ENCODE measurements at regions not wholly inside any gene's neighbourhood (a gene's known extent, or its start where the extent isn't known, plus 50 kb on each side); places are given as distances from the start of the nearest gene placed in this dataset.

DNA sequence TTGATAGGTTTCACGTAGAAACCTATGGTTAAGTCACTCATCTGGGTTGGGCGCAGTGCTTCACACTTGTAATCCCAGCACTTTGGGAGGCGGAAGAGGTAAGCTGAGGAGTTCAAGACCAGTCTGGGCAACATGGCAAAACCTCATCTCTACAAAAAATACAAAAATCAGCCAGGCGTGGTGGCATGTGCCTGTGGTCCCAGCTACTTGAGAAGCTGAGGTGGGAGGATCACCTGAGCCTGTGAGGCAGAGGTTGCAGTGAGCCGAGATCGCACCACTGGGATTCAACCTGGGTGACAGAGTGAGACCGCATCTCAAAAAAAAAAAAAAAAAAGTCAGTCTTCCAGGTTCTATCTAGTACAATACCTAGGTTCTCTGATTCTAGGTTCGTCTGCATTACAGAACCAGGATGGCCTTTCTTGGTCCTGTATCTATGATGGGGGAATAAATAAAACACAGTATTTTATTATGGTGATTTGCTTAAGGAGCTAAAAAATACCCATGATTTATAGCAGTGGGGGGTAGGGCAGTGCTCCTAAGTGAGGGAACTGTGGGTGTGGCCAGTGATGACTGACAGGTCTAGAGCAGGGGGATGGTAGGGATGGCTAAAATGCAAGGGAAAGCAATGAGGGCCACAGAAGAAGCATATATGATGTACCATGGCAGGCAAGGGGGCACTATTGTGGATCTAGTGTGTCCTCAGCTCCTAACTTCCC, 65.5 kb upstream of the NUP160 start:
- in situ Hi-C loops (cut with MboI) (no loop called here), intact Hi-C loops (cut with micrococcal nuclease) (no loop called here)
- ChIA-PET POLR2A (interaction anchor here (1.0 kb wide), 1 partner anchor 15 kb away, joined by 3 read pairs; no protein-coding TSS in a partner anchor), CTCF (ENCODE audit: low intra/inter-chr PET ratio) (no interaction called here)
- no peak overlapping the region for H3K4me3 ChIP-seq
- H3K4me1 ChIP-seq (replicated peaks in 1 of 2; ENCODE audit: control insufficient read depth in 2 of 2, insufficient read depth in 2 of 2, low read length in 2 of 2): peaks cover 30 to 50% of the 10 kb centered on the region in 2 experiments
- no TSS peak for BruUV-seq (replicated peaks)
- peak overlapping the region; percentile 16 for H3K4me2 ChIP-seq (ENCODE audit: insufficient read depth, low read length)
- FAIRE-seq (no peak), ATAC-seq (peak; percentile 58), DNase-seq (ENCODE audit: extremely low read depth in 1 of 4, low spot score in 3 of 4) (peak; percentile 31 to 66 (median 44))
- H3K27ac ChIP-seq (ENCODE audit: extremely low read depth, low read depth, low read length): no peak overlapping the region
- 59% methylated on average over 7 of the region's 8 CpGs for whole genome bisulfite sequencing (ENCODE audit: insufficient coverage, low coverage, missing lambda C conversion rate)
- H3K36me3 ChIP-seq (ENCODE audit: control insufficient read depth, insufficient read depth, low read length): no peaks in the 10 kb centered on the region
- no peaks in the 10 kb centered on the region for H3K9me3 ChIP-seq (replicated peaks; ENCODE audit: control insufficient read depth, insufficient read depth, low read depth, low read length)
- no peak overlapping the region for H3K9ac ChIP-seq (ENCODE audit: insufficient read depth in 1 of 2, low read depth in 2 of 2, low read length in 2 of 2)
- H3K79me2 ChIP-seq (ENCODE audit: control insufficient read depth, insufficient read depth, low read length): no peaks in the 10 kb centered on the region
- H3K27me3 ChIP-seq (ENCODE audit: control insufficient read depth in 2 of 2, insufficient read depth in 2 of 2, low read length in 2 of 2): no peaks in the 10 kb centered on the region
- peak overlapping the region; percentile 60 for H2AFZ ChIP-seq (ENCODE audit: low read depth, low read length)
- H4K20me1 ChIP-seq (replicated peaks; ENCODE audit: control insufficient read depth, insufficient read depth, low read length): no peaks in the 10 kb centered on the region
- no peaks in the 10 kb centered on the region for H3K9me1 ChIP-seq (ENCODE audit: control insufficient read depth, insufficient read depth, low read length)
- peak; percentile 98 for TF ChIP-seq PKNOX1 (IDR thresholded peaks at IDR 0.05)
- no peak for TF ChIP-seq HMG20B (CRISPR knock-in tag; IDR thresholded peaks at IDR 0.05)
- no peak for TF ChIP-seq HNRNPL (IDR thresholded peaks at IDR 0.05; ENCODE audit: low read depth, low read length)
- TF ChIP-seq ATF7 (IDR thresholded peaks at IDR 0.05): no peak
- TF ChIP-seq, protein P1, sequence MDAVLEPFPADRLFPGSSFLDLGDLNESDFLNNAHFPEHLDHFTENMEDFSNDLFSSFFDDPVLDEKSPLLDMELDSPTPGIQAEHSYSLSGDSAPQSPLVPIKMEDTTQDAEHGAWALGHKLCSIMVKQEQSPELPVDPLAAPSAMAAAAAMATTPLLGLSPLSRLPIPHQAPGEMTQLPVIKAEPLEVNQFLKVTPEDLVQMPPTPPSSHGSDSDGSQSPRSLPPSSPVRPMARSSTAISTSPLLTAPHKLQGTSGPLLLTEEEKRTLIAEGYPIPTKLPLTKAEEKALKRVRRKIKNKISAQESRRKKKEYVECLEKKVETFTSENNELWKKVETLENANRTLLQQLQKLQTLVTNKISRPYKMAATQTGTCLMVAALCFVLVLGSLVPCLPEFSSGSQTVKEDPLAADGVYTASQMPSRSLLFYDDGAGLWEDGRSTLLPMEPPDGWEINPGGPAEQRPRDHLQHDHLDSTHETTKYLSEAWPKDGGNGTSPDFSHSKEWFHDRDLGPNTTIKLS (IDR thresholded peaks at IDR 0.05; ENCODE audit: borderline replicate concordance, low read depth): peak; percentile 61; the same call in 1 of the 2 replicates
- TF ChIP-seq KLF16 (IDR thresholded peaks at IDR 0.05): no peak
- TF ChIP-seq PCBP1 (IDR thresholded peaks at IDR 0.05; ENCODE audit: low read depth, low read length, poor library complexity, severe bottlenecking): no peak
- TF ChIP-seq HINFP (tag; conservative IDR thresholded peaks at IDR 0.05; ENCODE audit: low read depth): no peak
- TF ChIP-seq, protein P2, sequence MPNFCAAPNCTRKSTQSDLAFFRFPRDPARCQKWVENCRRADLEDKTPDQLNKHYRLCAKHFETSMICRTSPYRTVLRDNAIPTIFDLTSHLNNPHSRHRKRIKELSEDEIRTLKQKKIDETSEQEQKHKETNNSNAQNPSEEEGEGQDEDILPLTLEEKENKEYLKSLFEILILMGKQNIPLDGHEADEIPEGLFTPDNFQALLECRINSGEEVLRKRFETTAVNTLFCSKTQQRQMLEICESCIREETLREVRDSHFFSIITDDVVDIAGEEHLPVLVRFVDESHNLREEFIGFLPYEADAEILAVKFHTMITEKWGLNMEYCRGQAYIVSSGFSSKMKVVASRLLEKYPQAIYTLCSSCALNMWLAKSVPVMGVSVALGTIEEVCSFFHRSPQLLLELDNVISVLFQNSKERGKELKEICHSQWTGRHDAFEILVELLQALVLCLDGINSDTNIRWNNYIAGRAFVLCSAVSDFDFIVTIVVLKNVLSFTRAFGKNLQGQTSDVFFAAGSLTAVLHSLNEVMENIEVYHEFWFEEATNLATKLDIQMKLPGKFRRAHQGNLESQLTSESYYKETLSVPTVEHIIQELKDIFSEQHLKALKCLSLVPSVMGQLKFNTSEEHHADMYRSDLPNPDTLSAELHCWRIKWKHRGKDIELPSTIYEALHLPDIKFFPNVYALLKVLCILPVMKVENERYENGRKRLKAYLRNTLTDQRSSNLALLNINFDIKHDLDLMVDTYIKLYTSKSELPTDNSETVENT (CRISPR knock-in tag; IDR thresholded peaks at IDR 0.05): no peak
- TF ChIP-seq, protein P3, sequence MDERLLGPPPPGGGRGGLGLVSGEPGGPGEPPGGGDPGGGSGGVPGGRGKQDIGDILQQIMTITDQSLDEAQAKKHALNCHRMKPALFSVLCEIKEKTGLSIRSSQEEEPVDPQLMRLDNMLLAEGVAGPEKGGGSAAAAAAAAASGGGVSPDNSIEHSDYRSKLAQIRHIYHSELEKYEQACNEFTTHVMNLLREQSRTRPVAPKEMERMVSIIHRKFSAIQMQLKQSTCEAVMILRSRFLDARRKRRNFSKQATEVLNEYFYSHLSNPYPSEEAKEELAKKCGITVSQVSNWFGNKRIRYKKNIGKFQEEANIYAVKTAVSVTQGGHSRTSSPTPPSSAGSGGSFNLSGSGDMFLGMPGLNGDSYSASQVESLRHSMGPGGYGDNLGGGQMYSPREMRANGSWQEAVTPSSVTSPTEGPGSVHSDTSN (CRISPR knock-in tag; IDR thresholded peaks at IDR 0.05; ENCODE audit: low read depth): peak; percentile 56
- TF ChIP-seq, protein P3 (tag; conservative IDR thresholded peaks at IDR 0.05; ENCODE audit: low read depth): peak; percentile 92
- no peak for TF ChIP-seq CXXC5 (CRISPR knock-in tag; IDR thresholded peaks at IDR 0.05)

All from K562 (cell line).